ENCODE measurements at regions not wholly inside any gene's neighbourhood (a gene's known extent, or its start where the extent isn't known, plus 50 kb on each side); places are given as distances from the start of the nearest gene placed in this dataset.

GRCh38 chr1:55861676-55862340 lies 646.6 kb upstream of the USP24 start:
- CTCF ChIA-PET: interaction anchor here (0.7 to 4.7 kb wide), 19 partner anchors 8 to 848 kb away, joined by 3 to 67 read pairs (median 4); partner anchors contain the start of gene PLPP3
- Histone ChIP-seq H3K9ac (ENCODE audit: control insufficient read depth, insufficient read depth, low read length) (no peak overlapping the region), H2AFZ (ENCODE audit: control insufficient read depth, low read depth, low read length) (no peak overlapping the region), H3K9me3 (replicated peaks; ENCODE audit: control insufficient read depth, insufficient read depth, low read length) (no peaks in the 10 kb centered on the region), H3K4me3 (no peak overlapping the region), H3K4me2 (ENCODE audit: control insufficient read depth, insufficient read depth) (no peak overlapping the region), H3K27ac (ENCODE audit: control insufficient read depth, insufficient read depth) (no peak overlapping the region), H4K20me1 (ENCODE audit: control insufficient read depth, insufficient read depth) (no peaks in the 10 kb centered on the region), H3K79me2 (ENCODE audit: control insufficient read depth, insufficient read depth, low read length) (no peaks in the 10 kb centered on the region), H3K4me1 (ENCODE audit: control insufficient read depth, insufficient read depth, low read length) (no peaks in the 10 kb centered on the region), H3K36me3 (ENCODE audit: control insufficient read depth in 2 of 2, insufficient read depth in 2 of 2, low read length in 1 of 2) (no peaks in the 10 kb centered on the region), H3K27me3 (replicated peaks in 1 of 2; ENCODE audit: control insufficient read depth in 2 of 2, insufficient read depth in 2 of 2, low read length in 1 of 2) (no peaks in the 10 kb centered on the region)
- POLR2A ChIA-PET: no interaction called here
- WGBS (ENCODE audit: insufficient coverage, insufficient replicate concordance, low lambda C conversion rate, missing lambda C conversion rate): 25% methylated on average over 3 of the region's 3 CpGs
- RAD21 ChIA-PET (ENCODE audit: unreplicated experiment): interaction anchor here (1.0 to 3.6 kb wide), 10 partner anchors 7 to 722 kb away, joined by 3 to 61 read pairs (median 4); no protein-coding TSS in a partner anchor
- SMC1A ChIA-PET (ENCODE audit: uncharacterized antibody, unreplicated experiment): interaction anchor here (0.6 to 4.9 kb wide), 15 partner anchors 8 to 855 kb away, joined by 3 to 57 read pairs (median 4); no protein-coding TSS in a partner anchor
- FAIRE-seq (no peak), DNase-seq (ENCODE audit: low read depth, low spot score) (no peak), ATAC-seq (no peak)
- intact Hi-C loops (cut with micrococcal nuclease; ENCODE audit: unreplicated experiment): loop anchor here (2.0 kb wide), 1 partner anchor 723 kb away; no protein-coding TSS in a partner anchor
- no TSS peak for BruUV-seq (replicated peaks)
- TF ChIP-seq CHD4 (IDR thresholded peaks at IDR 0.05): no peak
- TF ChIP-seq ASH2L (IDR thresholded peaks at IDR 0.05; ENCODE audit: borderline replicate concordance, low read depth): no peak
- TF ChIP-seq PAX5 (IDR thresholded peaks at IDR 0.05; ENCODE audit: borderline replicate concordance, low read depth, low read length): no peak
- in situ Hi-C loops (cut with MboI): loop anchor here (10.0 kb wide), 1 partner anchor 723 kb away; no protein-coding TSS in a partner anchor

- DNase-seq (ENCODE audit: low read depth, low spot score): no peak
- intact Hi-C loops (cut with micrococcal nuclease; ENCODE audit: unreplicated experiment) (loop anchor here (2.0 kb wide), 1 partner anchor 724 kb away; no protein-coding TSS in a partner anchor), in situ Hi-C loops (cut with MboI) (loop anchor here (10.0 kb wide), 1 partner anchor 724 kb away; no protein-coding TSS in a partner anchor)
- H4K20me1 ChIP-seq (ENCODE audit: control insufficient read depth, insufficient read depth): no peaks in the 10 kb centered on the region
- ChIA-PET RAD21 (ENCODE audit: unreplicated experiment) (interaction anchor here (0.9 to 3.6 kb wide), 11 partner anchors 8 to 722 kb away, joined by 3 to 61 read pairs (median 4); partner anchors contain the start of gene PLPP3), POLR2A (no interaction called here), SMC1A (ENCODE audit: uncharacterized antibody, unreplicated experiment) (interaction anchor here (0.6 to 4.9 kb wide), 15 partner anchors 9 to 856 kb away, joined by 3 to 57 read pairs (median 4); no protein-coding TSS in a partner anchor), CTCF (interaction anchor here (0.7 to 4.7 kb wide), 20 partner anchors 9 to 848 kb away, joined by 3 to 67 read pairs (median 4); partner anchors contain the start of gene PLPP3)
- H3K4me2 ChIP-seq (ENCODE audit: control insufficient read depth, insufficient read depth): no peak overlapping the region
- BruUV-seq (replicated peaks): no TSS peak
- H3K9me3 ChIP-seq (replicated peaks; ENCODE audit: control insufficient read depth, insufficient read depth, low read length): no peaks in the 10 kb centered on the region
- no peaks in the 10 kb centered on the region for H3K4me1 ChIP-seq (ENCODE audit: control insufficient read depth, insufficient read depth, low read length)
- peak; percentile 79 for ATAC-seq
- H2AFZ ChIP-seq (ENCODE audit: control insufficient read depth, low read depth, low read length): no peak overlapping the region
- no peak overlapping the region for H3K4me3 ChIP-seq
- H3K9ac ChIP-seq (ENCODE audit: control insufficient read depth, insufficient read depth, low read length): no peak overlapping the region
- FAIRE-seq: no peak
- H3K27ac ChIP-seq (ENCODE audit: control insufficient read depth, insufficient read depth): no peak overlapping the region
- WGBS (ENCODE audit: insufficient coverage, insufficient replicate concordance, low lambda C conversion rate, missing lambda C conversion rate): 0% methylated on average over 6 of the region's 6 CpGs
- no peaks in the 10 kb centered on the region for H3K79me2 ChIP-seq (ENCODE audit: control insufficient read depth, insufficient read depth, low read length)
- H3K36me3 ChIP-seq (ENCODE audit: control insufficient read depth in 2 of 2, insufficient read depth in 2 of 2, low read length in 1 of 2): no peaks in the 10 kb centered on the region
- H3K27me3 ChIP-seq (replicated peaks in 1 of 2; ENCODE audit: control insufficient read depth in 2 of 2, insufficient read depth in 2 of 2, low read length in 1 of 2): no peaks in the 10 kb centered on the region; a peak in 1 of 4 replicates
- TF ChIP-seq RCOR1 (conservative IDR thresholded peaks at IDR 0.05; ENCODE audit: low read depth, low read length): no peak
- peak; percentile 35; the same call in 1 of the 2 replicates for TF ChIP-seq SMC3 (IDR thresholded peaks at IDR 0.05; ENCODE audit: borderline replicate concordance, low read length)
- no peak for TF ChIP-seq SMAD5 (IDR thresholded peaks at IDR 0.05; ENCODE audit: low read depth)
- TF ChIP-seq CTCF (IDR thresholded peaks at IDR 0.05 in 2 of 3, conservative IDR thresholded peaks at IDR 0.05 in 1 of 3; ENCODE audit: control insufficient read depth in 2 of 3, extremely low read depth in 1 of 3, insufficient read depth in 1 of 3, low read depth in 3 of 3, low read length in 3 of 3): peak in 2 of 3 experiments; percentile 26 to 38; a peak in 3 of 6 replicates
- TF ChIP-seq STAT3 (IDR thresholded peaks at IDR 0.05; ENCODE audit: low read depth, low read length): no peak
- TF ChIP-seq MTA2 (IDR thresholded peaks at IDR 0.05; ENCODE audit: low read depth): no peak
- TF ChIP-seq ZNF384 (IDR thresholded peaks at IDR 0.05; ENCODE audit: borderline replicate concordance, low read depth, low read length): no peak
- TF ChIP-seq MYC (IDR thresholded peaks at IDR 0.05; ENCODE audit: insufficient read depth, insufficient read length, insufficient replicate concordance, low read length, severe bottlenecking): no peak
- no peak for TF ChIP-seq HDAC2 (IDR thresholded peaks at IDR 0.05)
- no peak for TF ChIP-seq TAF1 (IDR thresholded peaks at IDR 0.05; ENCODE audit: borderline replicate concordance, low read depth, low read length)
These were observed 645.8 kb upstream of the USP24 start for GRCh38 chr1:55860798-55861519.
